Panc1 (cell line): ENCODE measurements at regions not wholly inside any gene's neighbourhood (a gene's known extent, or its start where the extent isn't known, plus 50 kb on each side); places are given as distances from the start of the nearest gene placed in this dataset.

ENCODE experiments used
- ATAC-seq: fragments of 200-7000 bp; cut with Tn5 transposase; 2 replicates; pipeline ENCODE4 v1.9.1; 2020; ENCODE audit warnings: mild to moderate bottlenecking, moderate library complexity
- BruUV-seq: library from RNA; stranded (reverse); fragments of 400-500 nt; replicated peaks from 2 replicates; lab custom pipeline; 2021; lab: Mats Ljungman, UMichigan
- CTCF ChIA-PET: fragments of 300-600 bp; sonication (Branson Sonifier 250); formaldehyde crosslinking; loops from one replicate; lab custom pipeline; 2022; ENCODE audit warnings: antibody characterized with exemption; lab: Charles Lee
- POLR2A ChIA-PET: fragments of 300-600 bp; sonication (Branson Sonifier 250); formaldehyde crosslinking; loops from one replicate; lab custom pipeline; 2022; ENCODE audit warnings: antibody characterized with exemption; lab: Charles Lee
- DNase-seq: peaks from one replicate; pipeline ENCODE4 v3.0.0-alpha.2; 2010; ENCODE audit warnings: low read depth, low spot score
- H3K27ac ChIP-seq: 2 replicates; pipeline ENCODE4 v1.5.1; 2011; ENCODE audit warnings: mild to moderate bottlenecking, low read length, inconsistent platforms
- H3K27me3 ChIP-seq: fragments of 200-500 bp; sonication (Bioruptor generic); 2 replicates; pipeline ENCODE4 v1.6.0; 2014; ENCODE audit warnings: low read length, inconsistent platforms; ENCODE audit not compliant: control insufficient read depth, insufficient read depth
- H3K36me3 ChIP-seq: fragments of 200-500 bp; sonication (Bioruptor generic); 2 replicates; pipeline ENCODE4 v1.5.1; 2014; ENCODE audit warnings: inconsistent platforms, mild to moderate bottlenecking, low read length, moderate library complexity; ENCODE audit not compliant: control insufficient read depth, insufficient read depth
- H3K4me1 ChIP-seq: 2 replicates; pipeline ENCODE4 v1.5.1; 2011; ENCODE audit warnings: inconsistent platforms, mild to moderate bottlenecking, low read length, moderate library complexity; ENCODE audit not compliant: control insufficient read depth, insufficient read depth
- H3K4me3 ChIP-seq, 2 experiments: 2 replicates each; pipeline ENCODE4 v1.5.1; 2011 to 2012; ENCODE audit warnings: low read depth in 2 of 2, low read length in 2 of 2, mild to moderate bottlenecking in 2 of 2, inconsistent platforms in 1 of 2, moderate library complexity in 1 of 2
- H3K9me3 ChIP-seq: fragments of 200-500 bp; sonication (Bioruptor generic); 2 replicates; pipeline ENCODE4 v1.5.1; 2014; ENCODE audit warnings: low read depth, mild to moderate bottlenecking, inconsistent platforms, low read length, moderate library complexity; ENCODE audit not compliant: control insufficient read depth, insufficient read depth
- CTCF ChIP-seq: fragments of 450-650 bp; IDR thresholded peaks from 2 replicates; pipeline ENCODE4 v1.5.1; 2017; ENCODE audit warnings: mild to moderate bottlenecking
- POLR2AphosphoS5 ChIP-seq: IDR thresholded peaks from 2 replicates; pipeline ENCODE4 v1.6.1; 2012; ENCODE audit warnings: mild to moderate bottlenecking, low read depth, low read length, moderate library complexity
- REST ChIP-seq, 2 experiments: IDR thresholded peaks; 2 replicates each; pipeline ENCODE4 v1.6.1; 2011 to 2012; ENCODE audit warnings: low read depth in 2 of 2, control low read depth in 1 of 2, low read length in 1 of 2, mild to moderate bottlenecking in 1 of 2, moderate library complexity in 1 of 2; ENCODE audit not compliant: insufficient read depth in 1 of 2
- SIN3A ChIP-seq: IDR thresholded peaks from 2 replicates; pipeline ENCODE4 v1.6.1; 2012; ENCODE audit warnings: low read depth, mild to moderate bottlenecking, low read length, moderate library complexity, borderline replicate concordance; ENCODE audit not compliant: insufficient read depth
- TCF7L2 ChIP-seq: IDR thresholded peaks from 2 replicates; pipeline ENCODE4 v1.6.1; 2011; ENCODE audit warnings: mild to moderate bottlenecking, low read depth, low read length, inconsistent platforms
- in situ Hi-C: cut with HindIII; loops from 2 replicates; pipeline ENCODE4 v1.10.0; 2016; ENCODE audit warnings: low sequenced_read_pairs, low pct_unique_long_range_greater_than_20kb
- intact Hi-C: fragments of 100-400 bp; cut with micrococcal nuclease; formaldehyde crosslinking; loops from one replicate; pipeline ENCODE4 v1.10.0; 2022; ENCODE audit not compliant: unreplicated experiment

- ChIA-PET POLR2A (no interaction called here), CTCF (no interaction called here)
- in situ Hi-C loops = no loop called here
Observed at GRCh38 chr18:51519571-51519970, 322.1 kb upstream of the MEX3C start.

GRCh38 chr18:51520676-51521180, 323.2 kb upstream of the MEX3C start:
- ATAC-seq = no peak
- H3K36me3 ChIP-seq = no peaks in the 10 kb centered on the region
- H3K27me3 ChIP-seq = no peaks in the 10 kb centered on the region
- no peaks in the 10 kb centered on the region for H3K9me3 ChIP-seq
- BruUV-seq = no TSS peak
- TF ChIP-seq SIN3A (no peak), POLR2AphosphoS5 (no peak), TCF7L2 (no peak), REST (IDR thresholded peaks at IDR 0.05; ENCODE audit: insufficient read depth in 1 of 2, low read depth in 2 of 2, low read length in 1 of 2) (no peak), CTCF (no peak)
- CTCF ChIA-PET = no interaction called here
- no peaks in the 10 kb centered on the region for H3K4me1 ChIP-seq
- no peak for DNase-seq
- no peak overlapping the region for H3K27ac ChIP-seq
- no peak overlapping the region for H3K4me3 ChIP-seq
- POLR2A ChIA-PET = no interaction called here
- in situ Hi-C loops (no loop called here), intact Hi-C loops (no loop called here)

More at GRCh38 chr18:51519571-51519970, 322.1 kb upstream of the MEX3C start:
- H3K4me1 ChIP-seq = no peaks in the 10 kb centered on the region
- no peak overlapping the region for H3K27ac ChIP-seq
- intact Hi-C loops = no loop called here
- no peaks in the 10 kb centered on the region for H3K27me3 ChIP-seq
- TF ChIP-seq POLR2AphosphoS5 (no peak), SIN3A (no peak), CTCF (no peak), TCF7L2 (no peak)
- no peaks in the 10 kb centered on the region for H3K36me3 ChIP-seq
- no peak overlapping the region for H3K4me3 ChIP-seq
- no peaks in the 10 kb centered on the region for H3K9me3 ChIP-seq
- BruUV-seq = no TSS peak
- DNase-seq = no peak
- no peak for ATAC-seq
